ENCODE measurements at regions not wholly inside any gene's neighbourhood (a gene's known extent, or its start where the extent isn't known, plus 50 kb on each side); places are given as distances from the start of the nearest gene placed in this dataset.
"Not testable (repeated sequence)": the region's sequence is repeated elsewhere in the genome, so short reads cannot be mapped to it uniquely, and the experiment has no call there.

DNA sequence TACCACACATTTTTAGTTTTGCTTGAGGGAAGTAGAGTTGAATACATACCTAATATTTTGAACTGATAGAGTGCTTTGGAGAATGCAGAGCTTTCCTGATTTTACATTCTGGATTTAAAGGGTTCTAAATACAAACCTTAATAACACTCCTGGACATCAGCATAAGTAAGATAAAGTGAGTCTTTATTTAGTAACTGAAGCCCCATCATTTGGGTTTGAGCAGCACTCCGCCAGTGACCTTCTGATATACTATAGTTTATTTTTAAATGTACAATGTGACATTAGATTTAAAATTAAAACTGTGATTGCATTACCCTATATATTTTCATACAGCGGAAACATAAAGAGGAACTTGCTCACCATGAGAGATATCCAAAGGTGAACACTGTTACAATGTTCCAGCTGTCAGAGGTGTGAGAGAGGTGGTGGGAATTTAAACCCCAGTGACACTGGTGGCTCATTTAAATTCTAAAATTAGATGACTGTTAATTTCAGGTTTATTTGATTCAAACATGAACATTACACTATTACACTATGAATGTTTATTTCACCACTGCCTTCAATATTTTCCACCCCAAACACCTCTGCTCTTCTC lies 203.0 kb upstream of the PCSK5 start:
- Histone ChIP-seq H2BK20ac (ENCODE audit: low read depth, low read length, poor library complexity, severe bottlenecking) (no peak overlapping the region), H3T11ph (ENCODE audit: low read length) (no peak overlapping the region), H3K23ac (ENCODE audit: insufficient read length, low read depth, low read length) (no peak overlapping the region), H3K9ac (ENCODE audit: extremely low read depth, insufficient read length, low read length) (no peak overlapping the region), H3K56ac (ENCODE audit: insufficient read length, low read depth, low read length) (no peak overlapping the region), H4K5ac (ENCODE audit: insufficient read length, low read depth, low read length) (no peak overlapping the region), H3K79me1 (ENCODE audit: insufficient read depth, low read depth, low read length, poor library complexity, severe bottlenecking) (no peaks in the 10 kb centered on the region), H3K4ac (ENCODE audit: low read depth, low read length) (no peak overlapping the region), H2BK120ac (ENCODE audit: low read depth, low read length, poor library complexity, severe bottlenecking) (no peak overlapping the region), H3K14ac (ENCODE audit: insufficient read depth, low read length) (no peak overlapping the region), H4K8ac (replicated peaks; ENCODE audit: insufficient read length, low read depth, low read length) (no peak overlapping the region), H4K20me1 (ENCODE audit: control insufficient read depth, insufficient read depth, insufficient read length) (no peaks in the 10 kb centered on the region), H2AFZ (ENCODE audit: low read length) (no peak overlapping the region), H3K27me3 (ENCODE audit: insufficient read depth, low read length) (no peaks in the 10 kb centered on the region), H3K23me2 (ENCODE audit: insufficient read length, low read depth, low read length, poor library complexity, severe bottlenecking) (no peaks in the 10 kb centered on the region), H3K27ac (ENCODE audit: insufficient read length, low read depth, low read length) (no peak overlapping the region), H3K4me2 (ENCODE audit: insufficient read depth, insufficient read length, low read length) (no peak overlapping the region), H3K4me1 (ENCODE audit: insufficient read depth, low read length) (no peaks in the 10 kb centered on the region), H3K18ac (ENCODE audit: insufficient read length, low read depth, low read length) (no peak overlapping the region), H4K91ac (ENCODE audit: insufficient read length, low read depth, low read length) (no peak overlapping the region), H3K79me2 (ENCODE audit: insufficient read depth, low read length) (no peaks in the 10 kb centered on the region), H2BK12ac (ENCODE audit: insufficient read length, low read depth, low read length) (no peak overlapping the region), H2AK5ac (ENCODE audit: insufficient read length, low read length) (no peak overlapping the region), H2BK15ac (ENCODE audit: low read depth, low read length) (no peak overlapping the region), H2BK5ac (ENCODE audit: insufficient read length, low read length) (no peak overlapping the region), H3K9me3 (ENCODE audit: control insufficient read depth, low read depth, low read length) (no peaks in the 10 kb centered on the region)
- WGBS (ENCODE audit: extremely low coverage, insufficient read length, low lambda C conversion rate) = no CpG with 5 or more reads among the region's 2 CpGs
- H3K4me3 Mint-ChIP-seq = no peak overlapping the region
- no peaks in the 10 kb centered on the region for H3K36me3 Mint-ChIP-seq (ENCODE audit: insufficient read depth in 1 of 3, low read depth in 3 of 3)
- peaks cover 0 to 1% of the 10 kb centered on the region in 2 experiments; a peak in 1 of 5 replicates for H3K9me3 Mint-ChIP-seq
- no peaks in the 10 kb centered on the region for H3K27me3 Mint-ChIP-seq (ENCODE audit: low read depth)
- DNase-seq = no peak
- H3K27ac Mint-ChIP-seq = no peak overlapping the region
- peaks cover 0 to 3% of the 10 kb centered on the region in 2 experiments; a peak in 1 of 4 replicates for H3K4me1 Mint-ChIP-seq
- TF ChIP-seq, protein P1, sequence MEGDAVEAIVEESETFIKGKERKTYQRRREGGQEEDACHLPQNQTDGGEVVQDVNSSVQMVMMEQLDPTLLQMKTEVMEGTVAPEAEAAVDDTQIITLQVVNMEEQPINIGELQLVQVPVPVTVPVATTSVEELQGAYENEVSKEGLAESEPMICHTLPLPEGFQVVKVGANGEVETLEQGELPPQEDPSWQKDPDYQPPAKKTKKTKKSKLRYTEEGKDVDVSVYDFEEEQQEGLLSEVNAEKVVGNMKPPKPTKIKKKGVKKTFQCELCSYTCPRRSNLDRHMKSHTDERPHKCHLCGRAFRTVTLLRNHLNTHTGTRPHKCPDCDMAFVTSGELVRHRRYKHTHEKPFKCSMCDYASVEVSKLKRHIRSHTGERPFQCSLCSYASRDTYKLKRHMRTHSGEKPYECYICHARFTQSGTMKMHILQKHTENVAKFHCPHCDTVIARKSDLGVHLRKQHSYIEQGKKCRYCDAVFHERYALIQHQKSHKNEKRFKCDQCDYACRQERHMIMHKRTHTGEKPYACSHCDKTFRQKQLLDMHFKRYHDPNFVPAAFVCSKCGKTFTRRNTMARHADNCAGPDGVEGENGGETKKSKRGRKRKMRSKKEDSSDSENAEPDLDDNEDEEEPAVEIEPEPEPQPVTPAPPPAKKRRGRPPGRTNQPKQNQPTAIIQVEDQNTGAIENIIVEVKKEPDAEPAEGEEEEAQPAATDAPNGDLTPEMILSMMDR (conservative IDR thresholded peaks at IDR 0.05) = no peak

DNA sequence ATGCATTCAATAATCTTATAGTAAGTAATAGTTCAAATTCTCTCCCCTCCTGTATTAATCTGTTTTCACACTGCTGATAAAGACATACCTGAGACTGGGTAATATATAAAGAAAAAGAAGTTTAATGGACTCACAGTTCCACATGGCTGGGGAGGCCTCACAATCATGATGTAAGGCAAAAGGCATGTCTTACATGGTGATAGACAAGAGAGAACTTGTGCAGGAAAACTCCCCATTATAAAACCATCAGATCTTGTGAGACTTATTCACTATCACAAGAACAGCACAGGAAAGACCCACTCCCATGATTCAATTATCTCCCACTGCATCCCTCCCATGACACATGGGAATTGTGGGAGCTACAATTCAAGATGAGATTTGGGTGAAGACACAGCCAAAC lies 199.9 kb upstream of the PCSK5 start:
- H2BK12ac ChIP-seq (ENCODE audit: insufficient read length, low read depth, low read length); H3K56ac ChIP-seq (ENCODE audit: insufficient read length, low read depth, low read length); H3K27me3 Mint-ChIP-seq (ENCODE audit: low read depth); DNase-seq; H4K91ac ChIP-seq (ENCODE audit: insufficient read length, low read depth, low read length); H3K4me1 Mint-ChIP-seq; H3K9me3 Mint-ChIP-seq; H2AFZ ChIP-seq (ENCODE audit: low read length); H3K9me3 ChIP-seq (ENCODE audit: control insufficient read depth, low read depth, low read length); H3K4me1 ChIP-seq (ENCODE audit: insufficient read depth, low read length); H3K14ac ChIP-seq (ENCODE audit: insufficient read depth, low read length); H3K27ac ChIP-seq (ENCODE audit: insufficient read length, low read depth, low read length); H2BK15ac ChIP-seq (ENCODE audit: low read depth, low read length); H3K27me3 ChIP-seq (ENCODE audit: insufficient read depth, low read length); H3K79me2 ChIP-seq (ENCODE audit: insufficient read depth, low read length); H2BK120ac ChIP-seq (ENCODE audit: low read depth, low read length, poor library complexity, severe bottlenecking); H3K4me3 Mint-ChIP-seq; H2BK20ac ChIP-seq (ENCODE audit: low read depth, low read length, poor library complexity, severe bottlenecking); H3K79me1 ChIP-seq (ENCODE audit: insufficient read depth, low read depth, low read length, poor library complexity, severe bottlenecking); H4K20me1 ChIP-seq (ENCODE audit: control insufficient read depth, insufficient read depth, insufficient read length); H3K9ac ChIP-seq (ENCODE audit: extremely low read depth, insufficient read length, low read length); H3K18ac ChIP-seq (ENCODE audit: insufficient read length, low read depth, low read length); H2BK5ac ChIP-seq (ENCODE audit: insufficient read length, low read length); H3K4ac ChIP-seq (ENCODE audit: low read depth, low read length); H3K23me2 ChIP-seq (ENCODE audit: insufficient read length, low read depth, low read length, poor library complexity, severe bottlenecking); H3T11ph ChIP-seq (ENCODE audit: low read length); H4K8ac ChIP-seq (replicated peaks; ENCODE audit: insufficient read length, low read depth, low read length); H3K4me2 ChIP-seq (ENCODE audit: insufficient read depth, insufficient read length, low read length); H2AK5ac ChIP-seq (ENCODE audit: insufficient read length, low read length); H3K36me3 Mint-ChIP-seq (ENCODE audit: insufficient read depth in 1 of 3, low read depth in 3 of 3); H4K5ac ChIP-seq (ENCODE audit: insufficient read length, low read depth, low read length); H3K23ac ChIP-seq (ENCODE audit: insufficient read length, low read depth, low read length): not testable (repeated sequence)
- H3K27ac Mint-ChIP-seq = peak overlapping the region in 1 of 3 experiments; percentile 48; a peak in 1 of 7 replicates

Measured in H9 (cell line).